22Rv1 (cell line): ENCODE measurements at regions not wholly inside any gene's neighbourhood (a gene's known extent, or its start where the extent isn't known, plus 50 kb on each side); places are given as distances from the start of the nearest gene placed in this dataset.
A peak's percentile ranks its signal among the peaks of the same experiment; 100 is the strongest.

Experiments
- H3K27ac ChIP-seq: fragments of 450-650 bp; 2 replicates; pipeline ENCODE4 v1.5.1; 2017
- CTCF ChIP-seq: fragments of 450-650 bp; IDR thresholded peaks from 2 replicates; pipeline ENCODE4 v1.5.1; 2017; ENCODE audit warnings: mild to moderate bottlenecking
- ZFX ChIP-seq: fragments of 450-650 bp; IDR thresholded peaks from 2 replicates; pipeline ENCODE4 v1.6.1; 2017; ENCODE audit warnings: antibody characterized with exemption, borderline replicate concordance

GRCh38 chr1:221888801-221889200, 146.9 kb upstream of the DUSP10 start:
- H3K27ac ChIP-seq = no peak overlapping the region
- no peak for TF ChIP-seq CTCF
- TF ChIP-seq ZFX = no peak

GRCh38 chr1:221888218-221888617, 146.3 kb upstream of the DUSP10 start:
- H3K27ac ChIP-seq = no peak overlapping the region
- TF ChIP-seq ZFX (no peak), CTCF (no peak)

- no peak overlapping the region for H3K27ac ChIP-seq
- no peak for TF ChIP-seq CTCF
- no peak for TF ChIP-seq ZFX
Measured at GRCh38 chr1:221887758-221888157, 145.9 kb upstream of the DUSP10 start.

GRCh38 chr1:221887415-221887746, 145.5 kb upstream of the DUSP10 start:
- H3K27ac ChIP-seq = no peak overlapping the region
- 0 out of 2 replicates have a peak, but pooled peaks have one; percentile 1 for TF ChIP-seq CTCF
- TF ChIP-seq ZFX = no peak

- no peak overlapping the region for H3K27ac ChIP-seq
Measured at GRCh38 chr1:221886743-221887414, 145.0 kb upstream of the DUSP10 start.

GRCh38 chr1:221886311-221886710, 144.4 kb upstream of the DUSP10 start:
- TF ChIP-seq ZFX (no peak), CTCF (no peak)
- no peak overlapping the region for H3K27ac ChIP-seq

More at GRCh38 chr1:221886743-221887414, 145.0 kb upstream of the DUSP10 start:
- no peak for TF ChIP-seq ZFX
- TF ChIP-seq CTCF = no peak; the same call in 1 of the 2 replicates

- TF ChIP-seq ZFX = no peak
- TF ChIP-seq CTCF = no peak
- H3K27ac ChIP-seq = no peak overlapping the region
Measured at GRCh38 chr1:221884821-221885220, 142.9 kb upstream of the DUSP10 start.
